ENCODE measurements at regions not wholly inside any gene's neighbourhood (a gene's known extent, or its start where the extent isn't known, plus 50 kb on each side); places are given as distances from the start of the nearest gene placed in this dataset.
"Not testable (repeated sequence)": the region's sequence is repeated elsewhere in the genome, so short reads cannot be mapped to it uniquely, and the experiment has no call there.

GRCh38 chr2:78093436-78093835, 571.3 kb upstream of the LRRTM4 start:
- ATAC-seq, result no peak
- no peak for DNase-seq
- intact Hi-C loops (cut with micrococcal nuclease), result no loop called here

DNA sequence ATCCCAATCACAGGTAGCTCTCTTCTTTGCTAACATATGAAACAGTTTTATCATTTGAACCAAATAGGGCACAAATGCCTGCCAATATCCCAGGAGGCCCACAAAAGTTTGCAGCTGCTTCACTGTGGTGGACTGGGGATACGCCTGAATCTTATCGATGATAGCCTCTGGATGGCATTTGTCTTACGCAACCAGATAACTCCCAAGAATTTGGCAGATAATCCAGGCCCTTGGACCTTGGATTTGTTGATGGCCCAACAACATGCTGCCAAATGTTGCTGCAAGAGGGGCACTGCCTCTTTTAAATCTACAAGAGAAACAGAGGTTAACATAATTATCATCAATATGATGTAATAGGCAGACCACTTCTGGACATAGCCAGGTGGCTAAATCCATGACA, 587.1 kb upstream of the LRRTM4 start:
- intact Hi-C loops (cut with micrococcal nuclease), result no loop called here
- DNase-seq, result no peak
- ATAC-seq, result no peak

GRCh38 chr2:78115291-78115690, 593.1 kb upstream of the LRRTM4 start:
- no peak for ATAC-seq
- DNase-seq, result no peak
- intact Hi-C loops (cut with micrococcal nuclease), result no loop called here

- DNase-seq (no peak), ATAC-seq (no peak)
- intact Hi-C loops (cut with micrococcal nuclease), result no loop called here
Measured at GRCh38 chr2:78118037-78118436, 595.9 kb upstream of the LRRTM4 start.

DNA sequence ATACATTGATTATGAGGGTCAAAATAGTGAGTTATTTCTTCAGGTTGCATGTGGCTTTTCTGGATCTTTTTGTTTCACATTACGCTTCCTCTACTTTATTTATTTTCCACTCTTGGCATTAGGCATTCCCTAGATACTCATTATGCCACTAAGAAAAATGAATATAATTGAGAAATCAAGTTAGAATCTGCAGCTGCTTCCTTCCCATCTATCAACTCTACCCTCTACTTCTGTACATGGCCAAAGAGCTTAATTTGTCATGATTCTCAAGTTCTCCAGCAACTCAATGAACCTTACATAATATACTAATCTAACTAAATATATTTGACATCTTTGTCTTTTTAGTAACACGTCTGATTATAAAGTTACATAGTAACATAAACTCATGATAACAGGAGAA, 598.1 kb upstream of the LRRTM4 start:
- intact Hi-C loops (cut with micrococcal nuclease), result no loop called here
- no peak for DNase-seq
- no peak for ATAC-seq

DNA sequence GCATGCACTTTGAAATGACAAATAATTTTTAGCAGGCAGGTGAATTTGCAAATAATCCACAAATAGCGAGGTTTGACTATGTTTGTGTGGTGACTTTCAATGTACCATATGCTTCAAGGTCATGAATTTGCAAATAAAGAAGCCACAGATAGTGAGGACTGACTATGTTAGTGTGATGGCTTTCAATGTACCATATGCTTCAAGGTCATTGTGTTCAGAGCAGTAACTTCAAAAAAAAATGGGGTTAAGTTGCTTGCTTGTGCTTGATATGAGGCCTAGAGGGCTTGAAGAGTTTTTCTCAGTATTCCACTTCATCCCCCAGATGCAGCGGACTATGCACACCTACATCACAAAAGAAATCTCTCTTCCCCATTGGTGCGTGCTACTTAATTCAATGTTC, 602.9 kb upstream of the LRRTM4 start:
- ATAC-seq (no peak), DNase-seq (no peak)
- intact Hi-C loops (cut with micrococcal nuclease), result no loop called here

DNA sequence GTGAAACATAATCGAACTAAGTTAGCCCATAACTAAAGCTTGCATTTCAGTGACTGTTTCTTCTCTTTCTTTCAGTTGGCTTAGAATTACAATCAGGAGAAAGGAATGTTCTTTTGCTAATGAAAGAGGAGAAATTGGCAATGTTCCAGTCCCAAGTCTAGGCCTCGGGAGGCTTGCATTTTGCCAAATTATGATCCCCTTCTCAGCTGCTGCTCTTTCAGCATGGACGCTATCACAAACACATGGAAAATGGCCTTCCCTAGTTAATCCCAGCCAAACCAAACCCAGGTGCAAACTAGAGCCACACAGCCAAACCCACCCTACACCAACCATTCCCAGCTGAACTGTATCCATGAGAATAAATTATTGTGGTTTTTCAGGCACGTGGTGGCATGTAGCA, 605.2 kb upstream of the LRRTM4 start:
- ATAC-seq (peak; percentile 66), DNase-seq (no peak)
- intact Hi-C loops (cut with micrococcal nuclease), result no loop called here

GRCh38 chr2:78132391-78133370, 610.5 kb upstream of the LRRTM4 start:
- no peak for ATAC-seq
- intact Hi-C loops (cut with micrococcal nuclease), result no loop called here
- DNase-seq, result no peak

DNA sequence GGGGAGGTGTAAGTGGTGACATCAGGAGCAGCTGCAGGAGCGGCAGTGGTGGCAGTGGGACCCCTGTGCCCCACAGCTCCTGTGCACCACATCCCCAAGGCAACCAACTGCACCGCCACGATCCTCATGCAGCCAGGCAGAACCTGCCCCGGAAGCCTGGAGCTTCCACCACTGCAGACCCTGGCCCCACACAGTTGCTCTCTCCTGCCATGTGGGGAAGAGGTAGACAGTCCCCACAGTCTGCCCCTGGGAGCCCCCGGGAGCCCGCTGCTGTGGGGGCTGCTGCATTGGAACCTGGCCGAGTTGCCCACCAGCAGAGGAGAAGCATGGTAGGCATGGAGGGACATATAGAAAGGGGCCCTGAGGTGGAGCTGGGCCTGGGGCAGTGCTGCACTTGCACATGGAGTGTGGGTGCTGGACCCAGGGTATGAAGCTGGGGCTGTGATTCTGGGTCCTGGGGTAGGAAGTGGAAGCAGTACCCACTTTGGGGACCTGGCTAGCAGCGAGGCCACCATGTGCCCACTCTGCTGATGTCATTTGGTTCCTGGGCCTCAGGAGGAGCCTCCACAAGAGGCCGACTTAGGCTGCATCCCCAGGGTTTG, 623.3 kb upstream of the LRRTM4 start:
- intact Hi-C loops (cut with micrococcal nuclease), result no loop called here
- ATAC-seq (no peak), DNase-seq (no peak)

DNA sequence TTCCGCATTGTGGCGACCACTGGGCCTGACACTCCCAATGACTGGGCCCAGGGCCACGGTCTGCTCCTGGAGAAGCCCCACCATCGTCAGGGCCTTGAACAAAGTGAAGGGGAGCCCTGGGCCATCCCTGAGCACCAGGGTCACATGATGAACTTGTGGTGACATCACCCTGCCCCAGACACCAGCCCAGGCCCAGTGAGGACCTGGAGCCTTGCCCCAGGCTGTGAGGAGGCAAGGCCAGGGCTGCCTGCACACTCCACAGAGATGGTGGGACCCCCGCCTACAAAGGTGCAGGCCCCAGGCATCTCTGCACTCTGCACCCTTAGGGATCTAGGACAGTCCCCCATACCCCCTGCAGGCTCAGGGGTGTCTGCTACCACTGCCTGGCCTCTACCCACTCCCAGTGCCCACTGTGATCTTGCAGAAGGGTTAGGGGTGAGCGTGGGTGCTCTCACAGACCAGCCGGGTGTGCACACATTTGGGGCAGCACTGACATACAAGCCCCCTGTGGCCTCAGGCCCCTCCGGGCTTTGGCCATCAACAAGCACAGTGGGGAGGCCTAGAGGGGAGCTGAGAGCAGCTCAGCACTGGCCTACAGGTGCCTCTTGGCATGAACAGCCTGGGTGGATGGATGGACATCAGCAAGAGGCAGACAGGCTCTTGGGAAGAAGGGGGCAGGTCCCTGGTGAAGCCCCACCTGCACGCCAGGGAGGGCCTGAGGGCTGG, 624.0 kb upstream of the LRRTM4 start:
- no peak for ATAC-seq
- DNase-seq, result no peak
- intact Hi-C loops (cut with micrococcal nuclease), result no loop called here

- intact Hi-C loops (cut with micrococcal nuclease), result no loop called here
- ATAC-seq, result no peak
- no peak for DNase-seq
Measured at GRCh38 chr2:78147466-78147865, 625.3 kb upstream of the LRRTM4 start.

- intact Hi-C loops (cut with micrococcal nuclease), result no loop called here
- no peak for ATAC-seq
- DNase-seq, result no peak
Measured at GRCh38 chr2:78154586-78154985, 632.4 kb upstream of the LRRTM4 start.

GRCh38 chr2:78162202-78162601, 640.0 kb upstream of the LRRTM4 start:
- intact Hi-C loops (cut with micrococcal nuclease), result no loop called here
- DNase-seq (no peak), ATAC-seq (no peak)

DNA sequence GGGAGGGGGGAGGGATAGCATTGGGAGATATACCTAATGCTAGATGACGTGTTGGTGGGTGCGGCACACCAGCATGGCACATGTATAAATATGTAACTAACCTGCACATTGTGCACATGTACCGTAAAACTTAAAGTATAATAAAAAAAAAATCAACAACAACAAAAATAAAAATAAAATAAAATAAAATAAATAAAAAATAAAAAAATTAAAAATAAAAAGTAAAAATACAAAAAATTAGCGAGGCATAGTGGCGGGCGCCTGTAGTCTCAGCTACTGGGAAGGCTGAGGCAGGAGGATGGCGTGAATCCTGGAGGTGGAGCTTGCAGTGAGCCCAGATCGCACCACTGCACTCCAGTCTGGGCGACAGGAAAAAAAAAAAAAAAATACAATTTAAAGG, 650.0 kb upstream of the LRRTM4 start:
- ATAC-seq; DNase-seq; intact Hi-C loops (cut with micrococcal nuclease): not testable (repeated sequence)

DNA sequence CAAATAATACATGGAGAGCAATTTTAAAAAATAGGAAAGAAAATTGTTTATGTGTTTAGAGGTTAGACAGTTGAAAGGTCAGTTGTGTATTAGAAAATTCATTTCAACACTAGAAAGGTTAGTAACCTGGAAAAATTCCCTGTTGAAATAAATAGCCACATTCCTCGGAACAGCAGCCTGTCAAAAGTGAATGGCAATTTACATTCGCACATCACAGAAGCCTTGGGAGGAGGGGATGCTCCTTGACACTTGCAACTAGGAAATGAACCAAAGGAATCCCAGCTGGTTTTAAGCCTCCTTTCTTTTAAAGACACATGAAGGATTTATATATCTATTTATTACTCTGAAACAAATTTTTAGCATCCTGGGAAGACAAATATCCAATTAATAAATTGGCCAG, 653.5 kb upstream of the LRRTM4 start:
- ATAC-seq, result no peak
- DNase-seq, result no peak
- intact Hi-C loops (cut with micrococcal nuclease), result no loop called here

DNA sequence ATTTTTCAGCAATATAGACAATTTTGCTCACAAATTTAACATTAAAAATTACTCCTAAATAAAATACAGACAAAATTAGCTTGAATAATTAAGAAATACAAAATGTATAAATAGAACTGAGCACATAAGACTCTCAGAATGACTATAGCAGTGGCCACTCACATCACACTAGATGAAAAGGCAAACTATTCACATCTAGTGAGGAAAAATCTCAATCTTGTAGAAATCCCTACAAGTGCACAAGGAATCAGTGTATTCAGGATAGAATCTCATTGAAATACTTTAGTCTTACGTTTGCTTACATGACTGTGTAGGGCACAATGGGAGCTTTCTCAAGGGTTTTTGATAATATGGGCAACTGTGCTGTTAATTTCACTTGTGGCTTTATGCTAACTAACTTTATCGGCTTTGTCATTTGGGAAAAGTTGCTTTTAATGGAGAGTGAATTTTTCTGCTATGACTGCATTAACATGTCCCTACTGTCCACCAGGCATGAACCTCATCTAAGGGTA, 678.9 kb upstream of the LRRTM4 start:
- ATAC-seq (no peak), DNase-seq (no peak)
- intact Hi-C loops (cut with micrococcal nuclease), result no loop called here

- no peak for ATAC-seq
- no peak for DNase-seq
- intact Hi-C loops (cut with micrococcal nuclease), result no loop called here
Measured at GRCh38 chr2:78202366-78202765, 680.2 kb upstream of the LRRTM4 start.

DNA sequence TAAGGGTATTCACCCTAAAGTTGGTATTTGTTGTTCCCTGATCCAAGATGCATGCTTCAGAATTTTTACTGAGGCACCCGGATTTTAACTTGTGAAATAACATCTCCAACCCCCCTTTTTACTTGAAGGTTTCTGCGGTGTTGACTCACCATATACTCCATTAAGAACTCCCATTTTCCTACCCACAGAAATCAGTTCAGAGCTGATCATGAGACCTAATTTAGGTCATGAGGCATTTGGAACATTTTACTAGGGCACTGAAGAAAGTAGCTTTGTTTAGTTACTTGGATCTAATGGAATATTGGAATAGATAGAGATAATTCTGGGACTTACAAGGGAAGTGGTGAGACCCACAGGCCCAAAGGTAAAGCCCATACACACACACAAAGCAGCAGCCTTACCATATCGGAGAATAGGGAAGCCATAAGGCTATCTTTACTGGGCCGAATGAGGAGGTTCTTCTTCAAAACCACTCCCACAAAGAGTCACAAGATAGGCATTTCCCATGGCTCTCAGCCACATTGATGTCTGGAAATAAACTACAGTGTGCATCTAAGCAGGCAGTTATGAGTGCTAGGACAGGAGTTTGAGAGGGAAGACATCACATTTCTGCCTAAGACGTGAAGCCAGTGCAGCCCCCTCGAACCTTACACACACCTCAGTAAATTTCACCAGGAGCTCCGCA, 681.0 kb upstream of the LRRTM4 start:
- ATAC-seq, result no peak
- no peak for DNase-seq
- intact Hi-C loops (cut with micrococcal nuclease), result no loop called here

DNA sequence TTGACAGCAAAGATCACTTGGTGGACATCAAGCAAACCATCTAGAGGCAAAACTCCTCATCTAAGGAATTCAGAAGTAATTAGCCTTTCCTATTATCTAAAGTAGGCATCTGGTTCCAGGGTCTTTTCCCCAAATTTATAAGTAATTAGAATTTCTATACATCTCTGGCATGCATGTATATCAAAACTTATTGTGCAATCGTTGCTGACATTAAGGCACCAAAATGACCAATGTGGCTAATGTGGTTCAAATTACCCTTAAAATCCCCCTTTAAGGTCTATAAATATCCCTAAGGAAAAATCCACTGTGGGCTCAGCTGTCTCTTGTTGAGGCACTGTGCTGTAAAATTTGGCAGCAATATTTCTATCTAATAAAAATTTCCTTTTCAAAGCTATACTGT, 695.9 kb upstream of the LRRTM4 start:
- intact Hi-C loops (cut with micrococcal nuclease), result no loop called here
- ATAC-seq, result no peak
- no peak for DNase-seq

Data from left ventricle myocardium superior (tissue), 1 donor.